IMR-90 (cell line): ENCODE measurements at regions not wholly inside any gene's neighbourhood (a gene's known extent, or its start where the extent isn't known, plus 50 kb on each side); places are given as distances from the start of the nearest gene placed in this dataset.

Experiments
- ATAC-seq: fragments of 200-7000 bp; cut with Tn5 transposase; 2 replicates; pipeline ENCODE4 v1.9.1; 2020; ENCODE audit warnings: low read depth, mild to moderate bottlenecking, moderate library complexity
- BruUV-seq: library from RNA; stranded (reverse); fragments of 400-500 nt; replicated peaks from 2 replicates; lab custom pipeline; 2021; lab: Mats Ljungman, UMichigan
- CTCF ChIA-PET: fragments of 300-600 bp; formaldehyde crosslinking; extraction: SDS; loops from one replicate; lab custom pipeline; 2021; ENCODE audit warnings: antibody characterized with exemption; lab: Yijun Ruan, JAX
- POLR2A ChIA-PET: fragments of 300-600 bp; sonication (Branson Sonifier 250); formaldehyde crosslinking; loops from one replicate; lab custom pipeline; 2022; ENCODE audit warnings: antibody characterized with exemption; ENCODE audit not compliant: unreplicated experiment; lab: Charles Lee
- DNase-seq: peaks from one replicate; pipeline ENCODE4 v3.0.0; 2013
- H2AFZ ChIP-seq: replicated peaks from 2 replicates; pipeline ENCODE3; 2013; ENCODE audit warnings: low read length, mild to moderate bottlenecking; ENCODE audit not compliant: poor library complexity
- H2AK5ac ChIP-seq: 2 replicates; pipeline ENCODE4 v1.6.1; 2013; ENCODE audit warnings: low read depth, low read length, inconsistent platforms
- H2AK9ac ChIP-seq: replicated peaks from 2 replicates; pipeline ENCODE3; 2013; ENCODE audit warnings: mild to moderate bottlenecking, low read depth, low read length, moderate library complexity; ENCODE audit not compliant: poor library complexity
- H2BK120ac ChIP-seq: 2 replicates; pipeline ENCODE4 v1.6.1; 2013; ENCODE audit warnings: low read depth, low read length, inconsistent platforms
- H2BK15ac ChIP-seq: 3 replicates; pipeline ENCODE4 v1.6.1; 2013; ENCODE audit warnings: low read depth, low read length, inconsistent platforms
- H2BK20ac ChIP-seq: 2 replicates; pipeline ENCODE4 v1.6.1; 2013; ENCODE audit warnings: low read depth, mild to moderate bottlenecking, inconsistent platforms, low read length, moderate library complexity
- H2BK5ac ChIP-seq: 2 replicates; pipeline ENCODE4 v1.6.1; 2013; ENCODE audit warnings: mild to moderate bottlenecking, low read depth, low read length, inconsistent platforms; ENCODE audit not compliant: poor library complexity, severe bottlenecking
- H3K14ac ChIP-seq: replicated peaks from 2 replicates; pipeline ENCODE4 v1.6.1; 2013; ENCODE audit warnings: low read depth, low read length, inconsistent platforms
- H3K18ac ChIP-seq: 2 replicates; pipeline ENCODE4 v1.6.1; 2013; ENCODE audit warnings: low read depth, low read length, control low read depth
- H3K23ac ChIP-seq: 2 replicates; pipeline ENCODE4 v1.6.1; 2013; ENCODE audit warnings: low read depth, low read length, inconsistent platforms
- H3K27ac ChIP-seq: 2 replicates; pipeline ENCODE4 v1.5.1; 2013; ENCODE audit warnings: mild to moderate bottlenecking, control low read depth, low read length; ENCODE audit not compliant: insufficient read depth
- H3K27me3 ChIP-seq: 2 replicates; pipeline ENCODE4 v1.6.1; 2013; ENCODE audit warnings: low read length; ENCODE audit not compliant: control insufficient read depth, insufficient read depth
- H3K36me3 ChIP-seq: 2 replicates; pipeline ENCODE4 v1.6.1; 2013; ENCODE audit warnings: low read length, mixed read lengths; ENCODE audit not compliant: control insufficient read depth, insufficient read depth
- H3K4ac ChIP-seq: 2 replicates; pipeline ENCODE4 v1.6.1; 2013; ENCODE audit warnings: low read depth, low read length, inconsistent platforms
- H3K4me1 ChIP-seq: 2 replicates; pipeline ENCODE4 v1.6.1; 2013; ENCODE audit warnings: low read length, mixed read lengths; ENCODE audit not compliant: control insufficient read depth, insufficient read depth
- H3K4me2 ChIP-seq: 2 replicates; pipeline ENCODE4 v1.6.1; 2013; ENCODE audit warnings: low read depth, mild to moderate bottlenecking, control low read depth, low read length, moderate library complexity
- H3K4me3 ChIP-seq: 2 replicates; pipeline ENCODE4 v1.5.1; 2013; ENCODE audit warnings: low read depth, mild to moderate bottlenecking, control low read depth, low read length, moderate library complexity; ENCODE audit not compliant: insufficient read depth
- H3K56ac ChIP-seq: 2 replicates; pipeline ENCODE4 v1.6.1; 2013; ENCODE audit warnings: low read length, inconsistent platforms; ENCODE audit not compliant: insufficient read depth; ENCODE audit errors: extremely low read depth
- H3K79me1 ChIP-seq, 2 experiments: 2 replicates each; pipeline ENCODE4 v1.6.1; 2013; ENCODE audit warnings: low read length in 2 of 2, inconsistent platforms in 1 of 2, low read depth in 1 of 2
- H3K9ac ChIP-seq: 2 replicates; pipeline ENCODE4 v1.6.1; 2013; ENCODE audit warnings: low read depth, low read length, control low read depth
- H3K9me1 ChIP-seq: 2 replicates; pipeline ENCODE4 v1.6.1; 2013; ENCODE audit warnings: low read length, inconsistent platforms; ENCODE audit not compliant: insufficient read depth
- H3K9me3 ChIP-seq: 2 replicates; pipeline ENCODE4 v1.6.1; 2013; ENCODE audit warnings: low read length; ENCODE audit not compliant: control insufficient read depth, insufficient read depth
- H4K20me1 ChIP-seq: 2 replicates; pipeline ENCODE4 v1.6.1; 2013; ENCODE audit warnings: low read length, inconsistent platforms; ENCODE audit not compliant: insufficient read depth
- H4K5ac ChIP-seq: 2 replicates; pipeline ENCODE4 v1.6.1; 2013; ENCODE audit warnings: mild to moderate bottlenecking, low read depth, low read length, control low read depth
- H4K8ac ChIP-seq, 2 experiments: 2 replicates each; pipeline ENCODE4 v1.6.1; 2013; ENCODE audit warnings: low read depth in 2 of 2, low read length in 2 of 2, control low read depth in 1 of 2, inconsistent platforms in 1 of 2
- H4K91ac ChIP-seq: 2 replicates; pipeline ENCODE4 v1.6.1; 2013; ENCODE audit warnings: low read depth, low read length, inconsistent platforms; ENCODE audit not compliant: insufficient read depth
- BHLHE40 ChIP-seq: fragments of 150-350 bp; IDR thresholded peaks from 2 replicates; pipeline ENCODE4 v1.6.1; 2016; ENCODE audit warnings: mild to moderate bottlenecking, low read depth, low read length
- CHD1 ChIP-seq: IDR thresholded peaks from 2 replicates; pipeline ENCODE4 v1.6.1; 2012; ENCODE audit warnings: low read depth, low read length, improper control_type of control experiment
- FOS ChIP-seq: fragments of 150-350 bp; IDR thresholded peaks from 2 replicates; pipeline ENCODE4 v1.6.1; 2016; ENCODE audit warnings: low read depth, low read length
- WGBS, 2 experiments: methylation state at CpG; one replicate each; pipeline versions ENCODE4 v1.1.5 to v1.1.7; 2013; ENCODE audit warnings: missing lambda C conversion rate in 2 of 2; ENCODE audit not compliant: insufficient read length in 1 of 2; ENCODE audit errors: extremely low coverage in 2 of 2; 5-methylcytosine and 5-hydroxymethylcytosine counted together
- dilution Hi-C: fragments of 300-500 bp; cut with HindIII; formaldehyde crosslinking; loops from one replicate; pipeline ENCODE4 v1.14.3; 2018; ENCODE audit warnings: low sequenced_read_pairs; ENCODE audit not compliant: unreplicated experiment
- in situ Hi-C: fragments of 300-500 bp; cut with MboI; formaldehyde crosslinking; loops from 3 replicates; pipeline ENCODE4 v1.14.3; 2019; ENCODE audit warnings: low sequenced_read_pairs, inconsistent platforms, mixed read lengths
- intact Hi-C: fragments of 100-400 bp; cut with micrococcal nuclease; formaldehyde crosslinking; loops from 2 replicates; pipeline ENCODE4 v1.10.0; 2022

GRCh38 chr2:37795456-37795855 is 124.0 kb upstream of the CDC42EP3 start:
- Histone ChIP-seq H4K8ac (peak overlapping the region; percentile 66 to 85), H3K56ac (no peak overlapping the region; the same call in 1 of the 2 replicates), H3K9me3 (no peaks in the 10 kb centered on the region), H4K5ac (peak overlapping the region; percentile 97), H2BK120ac (peak overlapping the region; percentile 98), H3K14ac (peak overlapping the region; percentile 89), H3K23ac (peak overlapping the region; percentile 55; the same call in 1 of the 2 replicates), H3K4me2 (no peak overlapping the region), H3K27ac (peak overlapping the region; percentile 93), H2AK9ac (no peak overlapping the region), H2AK5ac (peak overlapping the region; percentile 91), H3K36me3 (no peaks in the 10 kb centered on the region), H4K20me1 (no peaks in the 10 kb centered on the region), H4K91ac (peak overlapping the region; percentile 94), H3K4me3 (no peak overlapping the region), H3K9ac (no peak overlapping the region), H3K79me1 (peaks cover 4 to 31% of the 10 kb centered on the region in 2 experiments; a peak in 3 of 4 replicates), H3K4ac (peak overlapping the region; percentile 97), H2BK5ac (peak overlapping the region; percentile 85), H3K4me1 (peaks cover 39% of the 10 kb centered on the region), H3K27me3 (no peaks in the 10 kb centered on the region), H2BK15ac (peak overlapping the region; percentile 96), H3K9me1 (peaks cover 25% of the 10 kb centered on the region), H2AFZ (no peak overlapping the region), H3K18ac (peak overlapping the region; percentile 93), H2BK20ac (peak overlapping the region; percentile 99)
- DNase-seq (no peak), ATAC-seq (no peak)
- in situ Hi-C loops (no loop called here), intact Hi-C loops (no loop called here), dilution Hi-C loops (no loop called here)
- TF ChIP-seq FOS, result no peak
- TF ChIP-seq CHD1, result no peak
- no peak for TF ChIP-seq BHLHE40
- WGBS, 2 experiments, result no CpG with 5 or more reads among the region's 1 CpG
- ChIA-PET POLR2A (interaction anchor here (0.7 kb wide), 1 partner anchor 15 kb away, joined by 7 read pairs; no protein-coding TSS in a partner anchor), CTCF (interaction anchor here (0.9 to 1.1 kb wide), 3 partner anchors 12 to 18 kb away, joined by 3 read pairs; no protein-coding TSS in a partner anchor)
- no TSS peak for BruUV-seq
